ENCODE measurements at regions not wholly inside any gene's neighbourhood (a gene's known extent, or its start where the extent isn't known, plus 50 kb on each side); places are given as distances from the start of the nearest gene placed in this dataset.

DNA sequence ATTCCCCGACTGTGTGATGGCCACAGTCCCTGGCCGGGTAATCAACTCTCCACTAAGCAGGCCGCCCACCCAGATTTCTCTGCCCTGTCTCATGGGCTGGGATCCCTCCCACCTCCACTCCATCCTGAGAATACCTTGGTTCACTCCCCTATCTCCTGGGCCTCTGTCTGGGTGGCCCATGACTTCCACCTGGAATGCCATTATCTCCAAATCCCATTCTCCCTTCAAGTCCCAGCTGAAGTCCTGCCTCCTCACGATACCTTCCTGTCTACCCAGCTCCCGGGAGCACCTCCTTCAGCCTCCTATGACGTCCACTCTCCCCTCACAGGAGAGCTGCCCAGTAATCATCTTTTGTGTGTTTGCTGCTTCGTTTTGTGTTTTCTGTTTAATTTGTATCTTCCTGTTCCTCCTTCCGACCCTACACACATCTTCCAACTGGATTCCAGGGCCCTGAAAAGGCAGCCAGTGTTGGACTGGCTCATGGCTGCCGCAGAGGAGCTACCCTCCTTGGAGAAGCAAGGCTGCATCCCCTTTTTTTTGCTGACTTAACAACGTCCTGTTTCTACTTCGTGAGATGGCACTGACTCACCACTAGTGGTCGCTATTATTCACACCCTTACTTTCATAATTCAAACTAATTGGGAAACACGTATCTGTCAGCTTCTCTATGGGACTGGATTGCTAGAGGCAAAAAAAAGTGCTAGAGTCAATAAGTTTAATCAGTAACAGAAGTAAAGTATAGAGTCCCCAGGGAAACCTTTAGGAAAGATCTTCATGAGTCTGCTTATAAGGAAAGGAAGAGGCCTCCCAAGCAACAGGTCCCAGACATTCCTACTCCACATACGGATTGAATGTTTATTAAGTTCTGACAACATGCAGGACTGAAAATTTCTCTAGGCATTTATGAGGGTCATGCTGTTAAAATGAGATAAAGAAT, 171.9 kb upstream of the GATA6 start:
- peak; percentile 18 for DNase-seq

DNA sequence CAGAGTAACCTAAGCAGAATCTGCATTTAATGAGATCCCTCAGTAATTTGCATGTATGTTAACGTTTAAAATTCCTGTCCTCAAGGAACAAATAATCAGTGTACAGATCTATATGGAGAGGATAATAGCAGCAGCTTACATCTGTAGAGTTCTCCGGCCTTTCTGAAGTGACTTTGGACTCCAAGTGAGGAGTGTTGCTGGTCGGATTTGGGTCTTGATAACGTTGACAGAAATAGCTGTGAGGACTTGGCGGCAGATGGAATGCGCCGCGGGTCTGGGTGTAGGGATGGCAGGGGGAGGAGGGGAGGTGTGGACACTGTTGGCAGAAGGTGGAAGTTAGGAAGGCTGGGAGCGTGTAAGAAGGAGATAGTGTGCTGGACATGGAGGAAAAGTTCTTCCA, 170.9 kb upstream of the GATA6 start:
- no peak for DNase-seq

DNA sequence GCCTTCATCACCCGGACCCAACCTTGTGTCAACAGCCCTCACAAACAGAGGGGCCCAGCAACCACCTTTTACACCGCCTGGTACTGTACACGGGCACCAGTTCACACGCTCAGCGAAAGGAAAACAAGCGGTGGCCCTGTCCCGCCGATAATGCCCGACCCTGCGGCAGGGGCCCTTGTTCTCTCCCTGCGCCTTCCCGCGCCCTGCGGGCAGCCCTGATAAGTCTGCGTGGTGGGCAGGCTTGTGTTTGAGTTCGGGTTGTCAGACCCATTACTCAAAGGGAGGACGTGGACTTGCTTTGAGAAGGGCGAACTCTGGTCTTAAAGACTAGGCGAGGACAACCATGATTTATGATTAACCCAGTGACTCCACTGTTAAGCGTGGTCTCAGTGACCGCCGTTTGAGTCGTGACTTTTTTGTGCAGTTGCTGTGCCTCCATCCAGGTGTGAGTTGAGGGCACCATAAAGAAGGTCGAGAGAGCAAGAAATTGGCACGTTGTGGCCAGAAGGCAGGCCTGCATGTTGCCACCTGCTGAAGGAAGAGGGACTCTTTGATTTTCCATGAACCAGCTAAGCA, 167.4 kb upstream of the GATA6 start:
- no peak for DNase-seq

DNA sequence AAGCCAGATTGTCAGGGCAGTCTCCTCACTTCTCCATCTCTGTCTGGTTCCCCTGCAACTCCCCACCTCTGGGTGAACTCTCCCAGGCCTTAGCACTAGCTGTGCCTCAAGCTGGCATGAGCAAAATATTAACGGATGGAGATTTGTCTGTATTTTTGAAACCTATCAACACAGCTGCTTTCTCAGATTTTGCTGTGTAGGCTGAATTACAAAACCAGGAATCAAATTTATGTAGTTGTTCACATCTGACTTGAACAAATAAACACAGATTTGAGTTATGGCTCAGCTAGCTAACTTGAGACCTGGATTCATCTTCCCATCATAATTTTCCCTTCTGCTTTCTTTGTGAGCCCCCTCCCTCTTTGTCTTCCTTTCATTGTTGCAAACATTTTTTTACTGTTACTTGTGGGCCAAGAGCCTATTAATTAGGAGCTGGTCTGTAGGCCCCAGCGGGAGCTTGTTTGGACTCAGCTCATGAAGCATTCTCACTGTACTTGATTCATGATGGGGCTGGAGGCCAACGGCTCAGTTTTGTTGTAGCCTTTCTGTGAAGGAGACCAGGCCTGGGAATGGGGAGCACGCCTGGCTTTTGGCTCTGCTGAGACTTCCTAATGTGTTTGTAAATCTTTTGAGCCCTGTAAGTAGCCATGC, 164.1 kb upstream of the GATA6 start:
- DNase-seq = no peak

DNA sequence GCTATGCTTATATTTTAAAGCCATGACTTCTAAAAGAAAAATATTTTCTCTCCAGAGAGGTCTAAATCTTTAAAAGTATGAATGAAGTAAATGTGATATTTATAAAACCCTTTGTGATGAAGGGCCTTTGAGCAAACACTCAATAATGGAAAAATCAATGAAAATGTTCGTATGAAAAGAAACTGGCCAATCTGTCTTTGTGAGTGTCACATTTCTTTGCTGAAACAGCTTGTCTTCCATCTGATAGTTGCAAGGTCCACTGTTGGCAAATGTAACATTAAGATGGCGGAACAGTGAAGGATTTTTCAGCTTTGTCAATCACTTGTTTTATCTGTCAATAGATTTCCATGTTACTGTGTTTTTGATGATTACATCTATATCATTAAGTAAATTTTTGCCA, 162.9 kb upstream of the GATA6 start:
- DNase-seq = no peak

DNA sequence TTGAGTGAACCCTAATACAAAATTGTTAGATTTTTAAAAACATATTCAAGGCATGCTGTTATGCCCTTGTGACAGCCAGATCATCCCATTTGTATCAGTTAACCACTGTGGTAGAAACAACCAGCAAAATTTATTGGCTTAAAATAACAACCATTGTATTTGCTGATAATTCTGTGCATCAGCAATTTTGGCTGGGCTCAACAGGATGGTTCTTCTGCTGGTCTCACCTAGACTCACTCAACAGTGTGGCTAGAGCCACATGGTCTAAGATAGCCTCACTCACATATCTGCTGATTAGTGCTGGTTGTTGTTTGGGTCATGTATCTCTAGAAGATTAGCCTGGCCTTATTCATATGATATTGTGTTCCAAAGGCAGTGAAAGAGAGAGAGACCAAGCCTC, 160.1 kb upstream of the GATA6 start:
- DNase-seq = no peak

DNA sequence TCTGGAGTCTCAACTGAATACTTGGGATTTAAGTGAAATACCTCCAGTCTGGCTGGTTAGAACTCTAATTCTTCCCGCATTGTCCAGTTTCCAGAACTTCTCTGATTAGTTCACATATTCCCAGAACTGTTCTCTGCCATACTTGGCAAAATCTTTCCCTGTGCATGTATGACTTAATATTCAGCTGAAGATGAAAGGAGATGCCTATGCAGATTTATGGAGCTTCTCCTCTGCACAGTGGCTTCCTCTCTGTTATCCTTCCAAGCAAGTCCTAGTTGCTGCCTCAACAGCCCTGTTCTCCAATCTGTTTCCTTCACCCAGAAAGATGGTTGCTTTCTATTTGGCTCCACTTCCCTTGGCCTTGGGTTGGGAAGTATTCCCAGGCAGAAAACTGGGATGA, 155.4 kb upstream of the GATA6 start:
- DNase-seq = no peak

DNA sequence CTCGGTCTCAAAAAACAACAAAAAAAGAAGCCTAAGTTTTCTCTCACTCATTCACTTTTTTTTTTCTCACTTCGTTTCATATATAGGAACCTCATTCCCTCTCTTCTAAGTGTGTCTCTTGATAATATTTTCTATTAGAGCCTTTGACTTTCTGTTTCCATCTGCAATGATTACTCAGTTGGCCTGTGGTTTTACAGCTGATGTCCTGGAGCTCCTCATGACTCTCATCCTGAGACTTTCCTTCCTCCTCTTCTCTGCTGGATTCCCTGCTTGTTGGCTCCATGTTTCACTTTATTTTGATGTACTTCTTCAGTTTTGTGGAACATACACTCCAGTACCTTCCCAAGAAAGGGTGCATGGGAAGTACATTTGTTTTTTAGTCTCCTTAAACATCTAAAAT, 154.2 kb upstream of the GATA6 start:
- no peak for DNase-seq

DNA sequence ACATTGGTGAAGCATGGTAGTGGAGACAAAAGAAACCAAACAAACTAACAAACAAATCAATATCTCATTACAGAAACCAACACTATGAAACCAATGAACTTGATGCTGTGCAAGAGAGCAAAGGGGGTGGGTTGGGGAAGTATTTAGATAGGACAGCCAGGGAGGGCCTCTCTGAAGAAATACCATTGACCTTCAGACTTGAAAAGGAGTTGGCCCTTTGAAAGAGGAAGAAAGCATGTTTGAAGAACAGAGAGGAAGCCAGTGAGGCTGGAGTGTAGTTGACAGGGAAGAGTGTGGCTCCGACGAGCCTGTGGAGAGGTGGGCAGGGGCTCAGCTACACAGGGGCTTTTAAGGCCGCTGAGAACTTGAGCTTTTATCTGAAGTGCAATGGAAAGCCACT, 151.0 kb upstream of the GATA6 start:
- no peak for DNase-seq

DNA sequence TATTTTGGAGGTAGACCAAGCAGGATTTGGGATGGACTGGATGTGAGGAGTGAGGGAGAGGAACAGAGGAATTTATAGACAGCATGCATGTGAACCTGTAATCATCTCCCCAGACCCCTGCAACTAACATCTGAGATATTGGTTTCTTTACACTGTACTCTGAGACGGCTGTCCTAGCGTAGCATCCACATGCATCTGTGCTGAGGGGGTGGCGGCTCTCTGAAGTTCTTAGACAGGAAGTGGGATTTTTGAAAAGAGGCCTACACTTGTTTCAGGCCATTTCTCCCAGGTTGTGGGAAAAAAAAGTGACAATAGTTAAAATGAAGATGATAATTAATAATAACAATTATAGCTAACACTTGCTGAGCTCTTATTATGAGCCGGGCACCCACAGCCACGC, 150.2 kb upstream of the GATA6 start:
- no peak for DNase-seq

DNA sequence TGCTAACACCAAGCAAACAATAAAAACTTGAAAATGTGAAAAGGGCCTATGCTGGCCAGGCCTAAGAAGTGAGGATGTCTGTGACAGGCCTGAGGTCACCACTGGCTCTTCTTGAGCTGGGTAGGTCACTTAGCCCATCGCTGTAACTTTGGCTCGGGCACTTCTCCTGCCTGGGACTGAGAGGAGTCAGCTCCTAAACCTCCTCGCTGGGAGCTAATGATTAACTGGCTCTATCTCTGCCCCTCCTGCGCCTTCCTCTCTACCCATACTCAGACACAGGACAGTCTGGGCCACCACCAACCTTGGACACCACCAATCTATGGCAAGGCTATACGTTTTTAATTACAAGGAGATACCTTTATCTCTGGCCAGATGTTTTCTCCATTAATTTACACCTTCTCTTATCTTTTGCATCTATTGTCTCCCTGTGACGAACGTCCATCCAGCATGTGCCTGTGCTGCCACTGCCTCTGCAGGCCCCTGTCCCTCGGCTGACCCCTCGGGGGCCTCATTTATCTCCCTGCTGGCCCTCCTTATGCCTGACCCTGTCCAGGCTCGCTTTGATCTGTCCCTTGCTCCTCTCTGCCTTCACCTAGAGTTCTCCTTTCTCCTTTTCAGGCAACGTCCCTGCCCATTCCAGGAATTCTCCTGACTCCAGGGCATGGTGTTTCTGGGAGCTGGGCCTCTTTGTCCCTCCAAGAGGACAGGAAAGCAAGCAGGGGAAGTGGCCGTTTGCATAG, 149.1 kb upstream of the GATA6 start:
- DNase-seq = no peak

DNA sequence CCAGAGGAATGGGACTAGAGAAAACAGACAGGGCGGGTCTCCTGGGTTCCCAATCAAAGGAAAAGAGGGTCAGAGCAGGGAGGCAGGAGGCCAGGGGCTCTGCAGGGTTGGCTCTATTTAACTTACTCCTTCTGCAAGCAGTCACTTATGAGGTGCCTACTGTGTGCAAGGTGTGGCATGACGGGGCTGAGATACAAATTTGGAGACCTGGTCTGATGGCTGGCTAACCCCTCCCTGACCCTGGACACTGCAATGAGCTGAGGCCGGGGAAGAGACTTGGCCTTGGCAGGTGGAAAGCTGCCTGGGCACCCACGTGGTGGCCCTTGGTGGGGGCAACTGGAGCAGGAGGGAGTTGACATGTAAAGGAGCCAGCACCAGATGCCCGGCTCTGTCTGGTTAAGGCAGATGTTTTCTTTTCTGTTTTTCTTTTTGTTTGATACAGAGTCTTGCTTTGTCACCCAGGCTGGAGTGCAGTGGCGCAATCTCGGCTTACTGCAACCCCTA, 148.5 kb upstream of the GATA6 start:
- DNase-seq = no peak

DNA sequence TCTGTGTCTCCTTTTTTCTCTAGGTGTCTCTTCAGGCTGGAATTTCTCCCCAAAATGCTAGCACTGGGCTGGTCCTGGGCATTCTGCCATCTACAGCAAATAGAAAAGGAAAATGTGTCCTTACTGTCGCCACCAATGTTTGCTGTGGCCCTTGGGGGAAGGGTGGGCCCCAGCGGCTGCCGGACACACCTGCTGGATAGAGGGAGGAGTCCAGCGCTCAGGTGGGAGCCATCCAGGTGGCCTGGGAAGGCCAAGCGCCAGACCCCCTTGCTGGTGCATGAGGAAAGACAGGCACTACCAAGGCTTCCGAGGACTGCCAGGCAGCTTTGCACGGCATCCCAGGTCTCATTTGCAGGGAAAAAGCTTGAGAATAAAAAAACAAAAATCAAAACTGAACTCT, 147.7 kb upstream of the GATA6 start:
- DNase-seq = no peak

DNA sequence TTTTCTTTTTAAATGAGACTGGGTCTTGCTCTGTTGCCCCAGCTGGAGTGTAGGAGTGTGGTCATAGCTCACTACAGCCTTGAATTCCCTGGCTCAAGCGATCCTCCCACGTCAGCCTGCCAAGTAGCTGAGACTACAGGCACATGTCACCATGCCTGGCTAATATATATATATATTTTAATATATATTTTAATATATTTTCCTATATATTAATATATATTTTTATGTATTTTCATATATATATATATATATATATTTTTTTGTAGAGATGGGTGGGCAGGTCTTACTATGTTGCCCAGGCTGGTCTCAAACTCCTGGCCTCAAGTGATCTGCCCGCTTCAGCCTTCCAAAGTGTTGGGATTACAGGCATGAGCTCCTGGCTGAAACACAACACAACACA, 144.5 kb upstream of the GATA6 start:
- no peak for DNase-seq

DNA sequence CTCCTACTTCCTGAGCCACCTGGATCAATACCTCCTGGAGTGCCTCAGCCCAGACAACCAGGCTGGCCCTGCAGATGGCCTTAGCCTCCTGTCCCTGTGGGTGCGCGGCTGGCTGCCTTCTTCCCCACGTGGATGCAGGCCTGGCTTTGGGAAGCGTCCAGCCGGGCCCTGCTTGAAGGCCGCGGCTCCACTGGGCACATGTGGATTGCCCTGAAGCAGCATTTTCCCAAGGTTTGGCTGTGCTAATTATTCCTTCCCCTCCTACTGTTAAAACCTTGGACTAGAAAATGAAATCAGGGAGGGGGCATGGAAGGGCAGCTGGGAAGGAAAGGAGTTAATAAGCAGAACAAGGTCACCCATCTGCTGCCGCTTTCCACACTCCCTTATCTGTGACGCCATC, 143.0 kb upstream of the GATA6 start:
- no peak for DNase-seq

DNA sequence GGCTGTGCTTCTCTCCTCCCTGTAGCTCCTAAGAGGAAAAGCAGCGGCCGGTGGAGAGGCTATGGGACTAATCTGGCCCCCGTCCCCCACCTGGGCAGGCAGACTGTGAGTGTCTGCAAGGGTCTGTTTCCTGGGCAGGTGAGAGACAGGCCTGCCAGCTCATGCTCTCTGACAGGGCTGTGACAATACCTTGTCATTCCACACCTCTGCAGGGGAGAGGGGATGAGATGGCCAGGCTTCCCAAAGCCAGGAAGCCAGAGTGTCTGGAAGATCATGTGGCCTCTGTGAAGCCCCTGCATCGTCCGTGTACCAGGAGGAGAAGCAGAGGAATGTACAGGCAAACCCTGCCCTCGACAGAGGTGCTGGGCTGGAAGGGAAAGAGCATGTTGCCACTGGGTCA, 142.5 kb upstream of the GATA6 start:
- DNase-seq = no peak

DNA sequence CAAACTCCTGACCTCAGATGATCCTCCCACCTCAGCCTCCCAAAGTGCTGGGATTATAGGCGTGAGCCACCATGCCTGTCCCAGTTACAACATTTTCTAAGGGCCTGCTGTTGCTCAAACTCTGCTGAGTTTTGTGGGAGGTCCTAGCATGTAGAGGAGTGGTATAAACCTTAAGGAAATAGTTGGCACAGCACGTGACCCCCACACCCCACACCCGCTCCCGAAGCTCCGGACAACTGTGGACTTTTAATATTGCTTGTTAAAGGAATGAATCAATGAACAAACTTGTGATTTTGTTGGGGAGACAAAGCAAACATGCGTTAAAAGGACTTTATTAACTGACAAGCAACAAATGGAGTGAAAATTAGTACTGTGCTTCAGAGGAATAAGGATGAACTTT, 137.8 kb upstream of the GATA6 start:
- DNase-seq = no peak

DNA sequence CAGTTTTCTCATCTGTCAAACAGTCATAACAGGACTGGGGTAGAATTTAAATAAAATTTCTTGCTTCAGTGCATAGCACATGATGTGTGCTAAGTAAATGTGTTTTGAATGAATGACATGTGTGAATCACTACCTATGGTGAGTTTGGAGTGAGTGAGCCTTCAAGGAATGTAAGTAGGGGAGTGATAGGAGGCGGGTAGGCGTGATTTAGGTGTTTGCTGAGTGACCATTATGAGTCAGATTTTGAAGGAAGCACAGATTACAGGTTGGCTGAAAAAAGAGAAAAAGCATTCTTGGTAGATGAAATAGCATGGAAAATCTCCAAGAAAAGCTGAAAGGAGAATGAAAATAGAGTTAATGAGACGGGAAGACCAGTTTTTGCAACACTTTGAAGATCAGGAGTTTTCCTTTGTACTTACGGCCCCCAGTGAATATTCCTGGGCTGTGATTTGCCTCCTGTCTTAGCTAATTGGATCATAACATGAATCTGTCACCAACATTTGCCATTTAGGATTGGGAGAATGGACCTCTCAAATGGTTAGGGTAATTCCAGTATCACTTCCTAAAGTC, 136.9 kb upstream of the GATA6 start:
- DNase-seq = no peak

DNA sequence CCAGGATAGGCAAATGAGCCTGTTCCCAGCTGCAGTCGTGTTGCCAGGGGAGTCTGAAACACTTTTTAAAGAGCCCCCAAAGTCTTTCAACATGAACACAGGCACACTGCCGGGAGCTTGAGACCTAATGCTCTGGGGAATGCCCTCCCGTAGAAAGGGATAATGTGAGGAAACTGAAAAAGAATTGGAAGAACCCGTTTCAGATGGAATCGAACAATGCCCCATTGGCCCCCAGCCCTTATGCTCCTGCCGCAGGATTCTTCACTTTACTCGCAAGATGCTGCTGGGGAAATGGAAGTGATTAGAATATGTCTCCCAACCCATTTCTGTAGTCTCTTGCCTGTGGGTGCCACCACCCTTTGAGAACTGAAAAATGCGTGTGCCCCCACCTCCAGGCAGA, 136.3 kb upstream of the GATA6 start:
- no peak for DNase-seq

DNA sequence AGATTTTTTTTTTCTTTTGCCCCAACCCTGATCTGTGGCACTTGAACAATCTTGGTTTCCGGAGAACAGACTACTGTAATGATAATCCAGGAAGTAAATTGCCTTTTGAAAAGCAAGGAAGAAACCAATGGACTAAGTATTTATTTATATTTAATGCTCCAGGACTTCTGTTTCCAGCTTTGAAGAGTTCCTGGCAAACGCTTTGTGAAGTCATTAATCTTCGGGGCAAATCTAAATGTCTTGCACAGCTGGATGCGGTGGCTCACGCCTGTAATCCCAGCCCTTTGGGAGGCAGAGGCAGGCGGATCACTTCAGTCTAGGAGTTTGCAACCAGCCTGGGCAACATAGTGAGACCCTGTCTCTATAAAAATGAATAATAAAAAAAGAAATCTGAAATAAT, 135.1 kb upstream of the GATA6 start:
- no peak for DNase-seq

DNA sequence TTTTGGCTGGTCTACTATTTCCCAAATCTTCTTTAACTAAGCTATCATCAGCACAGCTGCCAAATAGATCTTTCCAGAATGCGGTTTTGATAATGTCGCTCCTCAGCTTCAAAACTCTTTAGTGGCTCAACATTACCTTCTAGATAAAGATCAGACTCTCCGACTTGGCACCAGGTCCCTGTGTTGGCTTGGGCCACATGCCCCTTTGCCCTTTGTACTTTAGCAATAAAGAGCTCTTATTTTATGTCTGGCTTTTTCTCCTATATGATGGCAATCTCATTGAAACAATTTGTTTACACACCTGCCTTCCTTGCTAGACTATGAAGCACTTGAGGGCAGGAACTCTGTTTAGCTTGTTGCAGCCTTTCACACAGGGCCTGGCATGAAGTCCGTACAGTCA, 128.9 kb upstream of the GATA6 start:
- no peak for DNase-seq

DNA sequence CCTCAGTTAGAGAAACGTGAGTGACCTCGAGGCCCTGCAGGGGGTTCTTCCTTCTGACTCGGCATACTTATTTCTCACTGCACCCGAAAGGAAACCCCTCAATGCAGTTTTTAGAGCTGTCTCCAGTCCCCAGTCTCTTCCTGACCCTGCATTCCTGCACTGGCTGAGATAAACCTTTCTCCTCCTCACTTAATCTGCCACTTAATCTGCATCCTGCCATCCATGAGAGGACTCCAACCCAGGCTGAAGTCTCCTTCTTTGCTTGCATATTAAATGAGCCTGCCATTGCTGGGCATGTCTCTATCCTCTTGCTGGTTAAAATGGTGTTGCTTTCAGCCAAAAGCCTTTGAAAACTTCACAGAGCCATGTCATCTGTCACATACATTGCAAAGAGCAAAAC, 125.6 kb upstream of the GATA6 start:
- no peak for DNase-seq

Measured in NCI-H1436 treated with DMSO at 0.1 percent for 48 hours (cell line).